HG02571 (cell line): ENCODE measurements at regions not wholly inside any gene's neighbourhood (a gene's known extent, or its start where the extent isn't known, plus 50 kb on each side); places are given as distances from the start of the nearest gene placed in this dataset.
"Not testable (repeated sequence)": the region's sequence is repeated elsewhere in the genome, so short reads cannot be mapped to it uniquely, and the experiment has no call there.

Experiments
- ATAC-seq: cut with Tn5 transposase; IDR thresholded peaks from one replicate; pipeline ENCODE4 v1.9.1; 2021; ENCODE audit warnings: mild to moderate bottlenecking, moderate library complexity; ENCODE audit not compliant: unreplicated experiment

DNA sequence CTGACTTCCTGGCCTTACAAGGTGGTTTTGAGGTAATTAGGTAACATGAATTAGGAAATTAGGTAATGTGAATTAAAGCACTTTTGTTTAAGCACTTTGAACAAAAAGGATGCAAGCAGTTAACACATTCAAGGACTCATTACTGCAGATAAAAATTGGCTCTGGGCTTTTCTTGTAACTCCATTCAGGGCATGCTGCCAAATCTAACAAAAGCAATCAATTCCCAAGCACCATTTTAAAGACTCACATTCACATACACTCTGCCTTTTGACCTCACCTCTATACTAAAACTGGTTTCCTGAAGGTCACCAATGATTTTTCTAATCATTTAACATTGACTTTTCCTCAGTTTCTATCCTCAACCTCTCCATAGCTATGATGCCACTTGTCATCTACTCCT lies 251.2 kb upstream of the RHOBTB1 start:
- ATAC-seq, result no peak

DNA sequence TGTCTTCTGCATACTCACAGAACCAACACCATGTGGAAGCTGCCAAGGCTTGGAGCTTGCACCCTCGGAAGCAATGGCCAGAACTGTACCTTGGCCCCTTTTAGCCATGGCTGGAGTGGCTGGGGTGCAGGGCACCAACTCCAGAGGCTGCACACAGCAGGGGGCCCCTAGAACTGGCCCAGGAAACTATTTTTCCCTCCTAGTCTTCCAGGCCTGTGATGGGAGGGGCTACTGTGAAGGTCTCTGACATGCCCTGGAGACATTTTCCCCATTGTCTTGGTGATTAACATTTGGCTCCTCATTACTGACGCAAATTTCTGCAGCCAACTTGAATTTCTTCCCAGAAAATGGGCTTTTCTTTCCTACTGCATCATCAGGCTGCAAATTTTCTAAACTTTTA lies 248.6 kb upstream of the RHOBTB1 start:
- not testable (repeated sequence) for ATAC-seq

DNA sequence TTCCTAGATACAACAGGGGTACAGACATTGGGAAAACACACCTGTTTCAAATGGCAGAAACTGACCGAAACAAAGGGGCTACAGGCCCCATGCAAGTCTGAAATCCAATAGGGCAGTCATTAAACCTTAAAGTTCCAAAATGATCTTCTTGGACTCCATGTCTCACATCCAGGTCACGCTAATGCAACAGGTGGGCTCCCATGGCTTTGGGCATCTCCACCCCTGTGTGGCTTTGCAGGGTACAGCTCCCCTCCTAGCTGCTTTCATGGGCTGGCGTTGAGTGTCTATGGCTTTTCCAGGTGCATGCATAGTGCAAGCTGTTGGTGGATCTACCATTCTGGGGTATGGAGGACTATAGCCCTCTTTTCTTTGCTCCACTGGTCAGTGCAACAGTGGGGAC lies 248.1 kb upstream of the RHOBTB1 start:
- ATAC-seq, result no peak

DNA sequence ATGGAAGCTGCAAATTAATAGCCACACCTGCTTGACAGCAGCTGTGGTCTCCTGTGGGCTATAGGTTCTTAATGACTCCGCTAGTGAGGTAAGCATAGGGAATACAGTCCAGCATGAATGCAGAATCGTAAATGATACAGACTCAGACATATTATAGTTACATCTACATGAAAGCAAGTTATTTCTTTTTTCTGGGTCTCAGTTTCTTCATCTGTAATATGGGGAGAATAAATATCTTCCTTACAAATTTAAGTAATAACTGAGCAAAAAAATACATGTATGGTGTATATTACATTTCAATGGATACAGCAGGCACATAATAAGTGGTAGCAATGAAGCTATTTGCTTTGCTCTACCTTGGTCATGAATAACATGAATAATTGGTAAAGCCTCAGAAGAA lies 245.9 kb upstream of the RHOBTB1 start:
- no peak for ATAC-seq

DNA sequence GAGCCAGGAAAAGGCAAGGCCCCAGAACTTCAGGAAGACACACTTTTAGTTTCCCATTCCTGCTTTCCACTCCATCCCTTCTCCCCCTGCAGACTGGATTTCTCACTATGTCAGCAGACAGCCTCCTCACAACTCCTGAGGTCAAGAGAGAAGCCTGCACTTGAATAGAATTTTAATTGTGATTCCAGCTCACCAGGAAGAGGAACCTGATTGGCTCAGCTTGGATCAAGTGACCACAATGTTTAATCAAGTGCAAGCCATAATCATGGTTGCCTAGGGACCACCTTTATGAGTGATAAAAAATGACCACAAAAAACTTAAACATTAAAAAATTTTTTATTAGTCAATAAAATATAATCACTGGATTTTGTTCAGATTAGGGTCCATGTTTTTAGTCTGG lies 244.7 kb upstream of the RHOBTB1 start:
- no peak for ATAC-seq

DNA sequence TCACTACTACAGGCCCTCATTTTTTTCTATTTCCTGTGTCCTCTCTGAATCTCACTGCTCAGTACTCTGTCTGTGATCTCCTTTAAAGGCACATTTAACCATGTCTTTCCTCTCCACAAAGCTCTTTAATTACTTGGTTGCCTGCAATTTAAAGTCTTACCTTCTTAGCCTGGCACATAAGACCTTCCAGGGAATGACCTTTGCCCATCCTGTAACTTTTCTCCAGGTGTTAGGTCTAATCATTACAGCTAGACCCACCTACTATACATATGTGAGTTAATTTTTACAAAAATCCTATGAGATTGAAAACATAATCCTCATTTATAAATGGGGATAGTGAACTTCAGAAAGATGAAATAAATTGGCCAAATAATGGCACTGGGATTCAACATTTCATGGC lies 244.1 kb upstream of the RHOBTB1 start:
- no peak for ATAC-seq

DNA sequence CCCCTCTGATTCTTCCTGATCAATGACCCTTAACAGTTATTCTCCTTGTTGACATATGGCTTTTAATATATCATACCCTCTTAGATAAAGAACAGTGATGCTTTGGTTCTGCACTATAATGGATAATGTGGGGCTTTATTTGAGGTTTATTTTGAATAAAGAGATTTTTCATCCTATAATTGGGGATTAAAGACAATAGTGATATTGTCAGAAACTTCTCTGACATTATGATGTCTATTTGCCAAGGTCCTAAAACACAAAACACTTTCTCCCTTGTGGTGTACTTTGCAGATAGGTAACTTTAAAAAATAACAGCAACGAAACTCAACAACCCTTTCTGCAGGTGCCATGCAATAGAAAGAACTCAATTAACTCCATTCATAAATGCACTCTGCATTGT lies 243.6 kb upstream of the RHOBTB1 start:
- no peak for ATAC-seq

DNA sequence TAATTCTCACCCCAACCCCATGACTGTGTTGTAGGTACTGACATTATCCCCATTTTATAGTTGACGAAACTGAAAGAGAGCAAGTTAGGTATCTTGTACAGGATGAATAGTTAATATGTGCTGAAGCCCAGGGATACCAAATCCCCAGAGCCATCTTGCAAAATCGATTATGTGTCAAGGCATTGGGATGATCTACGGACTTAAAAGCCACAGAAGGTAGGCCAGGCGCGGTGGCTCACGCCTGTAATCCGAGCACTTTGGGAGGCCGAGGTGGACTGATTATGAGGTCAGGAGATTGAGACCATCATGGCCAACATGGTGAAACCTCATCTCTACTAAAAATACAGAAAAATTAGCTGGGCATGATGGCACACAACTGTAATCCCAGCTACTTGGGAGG lies 242.4 kb upstream of the RHOBTB1 start:
- ATAC-seq, result no peak

DNA sequence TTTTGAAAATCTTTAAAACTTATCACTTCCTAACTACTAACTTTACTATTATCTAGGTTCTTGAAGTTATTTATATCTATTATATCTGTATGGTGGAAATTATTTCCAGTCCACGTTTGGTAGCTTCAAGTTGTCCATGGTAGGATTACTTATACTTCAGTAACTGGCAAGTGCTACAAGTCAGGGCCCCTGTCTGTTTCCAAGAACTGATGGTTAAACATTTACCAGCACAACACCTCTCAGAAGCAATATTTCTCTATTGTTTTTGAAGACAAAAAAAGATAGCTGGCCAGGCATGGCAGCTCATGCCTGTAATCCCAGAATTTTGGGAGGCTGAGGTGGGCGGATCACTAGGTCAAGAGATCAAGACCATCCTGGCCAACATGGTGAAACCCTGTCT lies 240.4 kb upstream of the RHOBTB1 start:
- ATAC-seq, result no peak

DNA sequence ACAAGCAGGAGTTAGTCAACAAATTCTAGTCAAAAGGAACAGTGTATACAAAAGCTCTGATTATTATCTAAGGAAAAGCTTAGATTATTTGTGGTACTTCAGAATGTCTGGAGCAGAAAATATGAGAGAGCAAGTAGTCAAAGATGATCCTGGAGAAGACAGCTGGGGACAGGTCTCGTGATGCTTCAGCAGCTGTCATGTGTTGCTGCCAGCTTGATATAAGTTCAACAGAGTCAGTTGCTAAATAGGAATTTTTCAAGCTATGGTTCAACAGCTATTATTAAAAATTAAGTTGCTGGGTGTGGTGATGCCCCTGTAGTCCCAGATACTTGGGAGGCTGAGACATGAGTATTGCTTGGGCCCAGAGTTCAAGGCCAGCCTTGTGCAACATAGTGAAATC lies 240.0 kb upstream of the RHOBTB1 start:
- ATAC-seq, result no peak

DNA sequence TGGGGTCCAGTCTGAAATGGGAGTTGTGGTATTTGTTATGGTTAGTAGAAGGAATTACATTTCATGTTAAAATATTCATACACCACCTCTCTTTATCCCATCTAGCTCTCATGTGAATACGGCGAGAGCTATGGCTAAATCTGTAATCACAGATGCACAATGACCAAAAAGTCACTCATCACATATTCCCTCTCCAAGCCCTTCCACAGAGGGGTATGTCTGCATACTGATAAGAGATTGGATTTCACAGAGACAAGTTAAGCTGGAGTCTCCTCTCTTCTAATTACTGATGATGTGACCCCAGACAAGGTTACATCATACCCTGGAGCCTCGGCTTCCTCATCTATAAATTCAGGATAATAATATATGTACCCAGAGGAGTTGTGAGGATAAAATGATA lies 237.8 kb upstream of the RHOBTB1 start:
- ATAC-seq, result no peak

DNA sequence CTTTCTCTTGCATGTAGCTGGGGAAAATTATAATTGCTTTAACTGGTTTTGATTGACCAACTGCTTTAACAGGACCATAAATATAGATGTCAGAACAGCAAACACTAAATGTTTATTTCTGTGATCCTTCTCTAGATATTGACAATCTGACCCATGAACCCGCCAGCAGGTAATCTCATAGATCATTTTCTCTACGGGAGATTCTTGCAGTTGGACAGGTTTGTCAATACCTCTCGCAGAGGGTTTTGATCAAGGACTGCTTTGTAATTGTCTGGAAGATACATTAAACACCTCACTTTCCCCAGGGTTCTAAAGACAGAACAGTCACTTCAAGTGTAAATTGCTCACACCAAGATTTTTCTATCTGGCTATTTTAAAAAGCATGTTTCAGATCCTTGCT lies 235.8 kb upstream of the RHOBTB1 start:
- no peak for ATAC-seq

DNA sequence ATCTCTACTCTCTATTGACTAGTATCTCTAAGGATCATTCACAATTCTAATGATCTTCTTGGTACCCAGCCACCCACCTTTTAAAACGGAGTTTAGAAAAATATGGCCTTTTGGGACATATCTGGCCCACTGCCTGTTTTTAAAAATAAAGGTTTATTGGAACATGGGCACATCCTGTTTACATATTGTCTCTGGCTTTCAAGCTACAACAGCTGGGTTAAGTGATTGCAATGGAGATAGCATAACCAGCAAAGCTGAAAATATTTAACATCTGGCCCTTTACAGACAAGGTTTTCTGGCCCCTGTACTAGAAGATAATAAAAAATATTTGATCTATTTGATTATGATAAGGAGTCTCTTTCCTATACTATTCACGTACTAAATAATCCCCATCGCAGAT lies 232.4 kb upstream of the RHOBTB1 start:
- ATAC-seq, result no peak

DNA sequence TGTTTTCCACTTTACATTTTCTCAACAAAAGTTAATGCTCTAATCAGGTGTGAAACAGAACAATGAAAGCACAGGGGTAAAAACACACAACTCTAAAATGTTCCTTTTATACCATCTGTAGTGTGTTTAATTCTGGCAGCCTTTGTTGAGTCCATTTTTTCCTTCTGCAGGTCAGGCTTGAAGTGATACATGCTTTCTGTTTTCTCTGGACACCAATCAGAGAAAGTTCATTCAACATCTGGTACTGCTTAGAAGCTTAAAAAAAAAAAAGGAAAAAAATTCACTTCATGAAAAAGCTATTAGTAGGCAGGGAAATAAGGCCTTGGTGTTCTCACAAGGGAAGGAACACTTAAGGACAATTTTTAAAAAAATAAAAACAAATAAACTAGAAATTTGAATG lies 231.3 kb upstream of the RHOBTB1 start:
- ATAC-seq, result no peak

DNA sequence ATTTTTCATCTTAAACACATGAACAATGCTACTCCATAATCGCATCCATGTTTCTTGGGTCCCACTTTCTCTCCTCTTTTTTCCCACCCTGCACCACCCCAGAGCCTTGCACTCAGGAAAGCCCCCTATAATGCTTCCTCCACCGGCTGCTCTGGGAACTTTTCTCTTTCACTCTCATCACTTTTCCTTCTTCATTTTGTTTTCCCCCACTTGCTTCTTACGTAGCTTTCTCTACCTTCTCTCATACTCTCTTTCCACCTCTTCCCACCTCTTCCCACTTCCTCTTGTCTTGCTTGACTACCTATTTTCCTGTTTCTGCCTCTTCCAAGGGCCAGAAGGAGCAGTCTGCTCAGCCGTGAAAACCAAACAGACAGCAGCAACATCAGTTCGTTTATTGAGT lies 229.5 kb upstream of the RHOBTB1 start:
- no peak for ATAC-seq

DNA sequence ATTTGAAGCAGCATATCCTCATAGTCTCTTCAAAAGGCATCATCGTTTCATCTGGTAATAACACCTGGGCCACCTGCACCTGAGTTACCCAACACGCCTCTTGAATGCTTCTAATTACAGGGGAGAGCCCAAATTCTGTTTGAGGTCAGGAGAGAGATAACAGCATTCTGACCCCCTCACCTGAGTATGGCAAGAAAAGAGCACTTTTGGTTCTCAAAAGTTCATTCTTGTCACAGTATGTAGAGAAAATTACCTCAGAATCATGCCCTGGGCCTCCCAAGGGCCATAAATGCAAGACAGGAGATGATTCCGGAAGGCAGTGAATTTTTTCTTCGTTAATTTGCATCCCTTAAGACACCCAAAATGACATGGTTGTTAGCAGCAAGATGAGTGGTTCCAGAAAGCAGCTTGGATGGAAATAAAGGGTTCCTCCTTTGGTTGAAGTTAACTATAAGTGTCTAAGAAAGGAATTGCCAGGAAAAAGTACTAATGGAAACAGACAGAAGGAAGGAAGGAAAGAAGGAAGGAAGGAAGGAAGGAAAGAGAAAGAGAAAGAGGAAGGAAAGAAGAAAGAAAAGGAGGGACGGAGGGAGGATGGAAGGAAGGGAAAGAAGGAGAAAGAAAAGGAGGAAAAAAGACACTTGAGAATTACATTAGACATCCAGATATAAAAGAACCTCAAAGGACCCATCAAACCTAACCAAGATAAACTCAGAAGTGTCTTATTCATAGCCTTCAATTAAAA lies 228.4 kb upstream of the RHOBTB1 start:
- no peak for ATAC-seq

DNA sequence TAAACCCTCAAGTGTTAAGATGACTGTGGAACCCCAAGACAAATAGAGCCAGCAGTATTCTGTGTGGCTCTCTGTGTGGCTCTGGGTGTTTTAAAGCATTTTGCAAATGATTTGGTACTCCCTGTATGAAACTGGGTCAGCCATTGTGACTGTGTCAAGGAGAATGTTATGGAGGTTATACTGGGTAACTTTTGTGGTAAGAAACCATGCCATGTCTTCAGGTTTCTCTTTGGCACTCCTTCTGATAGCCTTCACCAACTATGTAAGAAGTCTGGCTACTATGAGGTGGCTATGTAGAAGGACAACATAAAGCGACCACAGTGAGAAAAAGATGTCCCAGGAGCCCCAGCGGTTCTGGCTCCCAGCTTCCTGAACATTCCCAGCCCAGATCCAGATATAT lies 226.6 kb upstream of the RHOBTB1 start:
- ATAC-seq, result no peak

DNA sequence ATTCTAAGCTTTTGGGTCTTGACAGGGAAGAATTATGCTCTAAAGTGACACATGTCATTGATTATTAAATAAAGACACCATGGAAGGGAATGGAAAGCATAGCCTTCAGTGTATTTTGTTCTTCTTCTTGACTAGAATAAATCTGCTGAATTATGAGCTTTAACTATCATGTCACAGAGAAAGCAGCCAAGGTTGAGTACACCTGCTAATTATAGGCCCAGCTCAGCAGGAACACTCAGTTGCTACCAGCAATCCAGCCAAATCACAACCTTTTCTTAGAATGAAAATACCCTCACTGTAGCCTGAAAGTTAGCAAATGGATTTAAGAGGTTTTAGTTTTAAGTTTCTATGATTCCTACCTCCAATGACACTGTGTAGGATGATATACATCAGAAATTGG lies 225.3 kb upstream of the RHOBTB1 start:
- no peak for ATAC-seq

DNA sequence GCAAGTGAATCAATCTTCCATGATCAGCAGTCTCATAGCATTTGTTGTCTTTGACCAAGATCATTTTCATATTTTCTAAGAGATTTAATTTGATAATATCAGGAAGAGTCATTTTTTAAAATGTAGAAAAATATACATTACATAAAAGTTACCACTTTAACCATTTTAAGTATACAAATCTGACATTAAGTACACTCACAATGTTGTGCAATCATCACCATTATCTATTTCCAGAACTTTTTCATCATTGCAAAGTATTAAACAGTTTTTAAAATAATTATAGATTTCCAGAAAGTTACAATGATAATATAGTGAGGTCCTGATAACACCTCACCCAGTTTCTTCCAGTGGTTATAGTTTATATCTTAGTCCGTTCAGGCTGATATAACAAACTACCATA lies 222.5 kb upstream of the RHOBTB1 start:
- no peak for ATAC-seq

DNA sequence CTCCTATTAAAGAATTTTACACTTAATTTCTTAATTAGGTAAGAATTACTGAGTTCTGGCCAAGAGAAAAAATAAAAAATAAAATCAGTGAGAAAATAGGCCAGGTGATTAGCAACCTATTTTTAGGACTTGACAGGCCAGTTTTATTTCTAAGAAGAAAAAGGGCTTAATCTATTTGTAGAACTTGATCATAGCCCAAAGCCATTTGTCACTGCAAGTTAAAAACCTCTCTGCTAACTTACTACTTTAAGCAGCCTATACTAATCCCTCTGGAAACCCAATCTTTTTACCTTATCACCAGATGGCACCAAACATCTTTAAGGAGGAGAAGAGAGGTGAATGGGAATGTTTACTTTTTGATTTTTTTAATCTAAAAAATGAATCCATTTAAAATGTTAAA lies 222.1 kb upstream of the RHOBTB1 start:
- ATAC-seq, result no peak

DNA sequence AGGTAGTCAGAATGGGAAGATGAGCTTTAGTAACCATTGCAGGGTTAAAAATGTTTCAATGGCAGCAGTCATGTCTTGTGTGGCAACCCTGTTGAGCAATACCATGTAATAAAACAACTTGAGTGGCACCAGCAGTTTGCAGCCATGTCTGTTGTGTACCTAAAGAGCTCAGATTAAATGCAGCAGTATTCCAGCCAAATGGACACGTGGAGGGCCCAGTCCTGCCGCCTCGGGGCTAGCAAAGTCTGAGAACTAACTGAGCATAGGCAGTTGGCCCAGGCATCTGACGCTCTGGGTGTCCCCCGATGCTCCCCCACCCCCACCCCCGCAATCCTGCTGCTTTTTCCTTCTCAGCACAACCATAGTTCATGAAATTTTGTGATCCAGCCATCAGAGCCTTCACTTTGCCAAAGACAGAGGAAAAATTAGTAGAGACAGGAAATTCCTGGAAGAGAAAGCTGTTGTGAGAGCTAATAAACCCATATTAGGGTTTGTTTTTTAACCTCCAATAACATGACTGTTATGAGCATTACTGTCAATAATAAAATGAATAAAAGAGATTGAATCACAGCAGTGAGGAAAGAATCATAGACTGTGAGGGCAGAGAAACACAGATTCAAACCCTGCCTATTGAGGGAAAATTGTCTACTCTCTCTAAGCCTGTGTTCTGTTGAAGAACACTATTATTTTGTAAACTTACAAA lies 220.6 kb upstream of the RHOBTB1 start:
- no peak for ATAC-seq

DNA sequence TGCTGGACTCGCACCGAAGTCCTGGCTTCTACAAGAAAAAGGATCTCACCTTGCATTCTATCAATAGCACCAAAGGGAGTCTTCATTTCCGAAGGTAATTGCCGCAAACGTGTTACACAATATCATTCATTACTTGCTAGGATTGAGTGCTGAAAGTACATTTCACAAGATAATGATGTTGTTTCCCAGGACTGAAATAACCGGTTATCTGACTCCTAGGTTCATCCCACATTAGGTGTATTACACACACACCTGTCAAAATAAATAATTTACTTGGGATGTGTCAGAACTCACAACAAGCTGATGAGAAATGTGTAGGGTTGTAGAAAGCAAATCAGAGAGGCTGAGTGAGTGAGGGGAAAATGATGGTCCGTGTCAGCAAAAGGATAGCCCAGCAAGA lies 219.4 kb upstream of the RHOBTB1 start:
- ATAC-seq, result no peak

DNA sequence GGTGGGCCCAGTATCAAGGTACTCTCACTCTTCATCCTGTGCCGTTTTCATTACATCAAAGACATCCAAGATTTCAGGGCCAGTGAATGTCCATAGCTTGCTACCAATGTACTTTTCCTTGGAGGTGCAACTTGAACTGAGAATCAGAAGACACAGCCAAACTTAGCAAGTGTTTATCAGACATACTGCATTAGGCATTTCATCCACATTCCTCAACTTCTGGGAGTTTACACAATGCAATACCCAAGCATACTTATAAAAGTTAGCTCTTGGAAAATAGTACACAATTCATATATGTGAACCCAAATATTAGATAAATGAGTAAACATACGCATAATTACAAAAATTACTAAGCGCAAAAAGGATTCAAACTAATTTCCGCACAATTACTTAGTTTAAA lies 216.3 kb upstream of the RHOBTB1 start:
- no peak for ATAC-seq
